ENCODE measurements at regions not wholly inside any gene's neighbourhood (a gene's known extent, or its start where the extent isn't known, plus 50 kb on each side); places are given as distances from the start of the nearest gene placed in this dataset.

GRCh38 chrX:39226251-39226650, 425.0 kb downstream of the MID1IP1 start:
- Histone ChIP-seq H3K27me3 (ENCODE audit: insufficient read depth, low read length) (no peaks in the 10 kb centered on the region), H3K9me3 (ENCODE audit: insufficient read depth, low read depth, low read length) (no peaks in the 10 kb centered on the region), H3K27ac (ENCODE audit: low read depth, low read length) (no peak overlapping the region), H3K9ac (ENCODE audit: low read depth, low read length) (no peak overlapping the region), H3K4me1 (ENCODE audit: insufficient read depth, low read length) (no peaks in the 10 kb centered on the region), H3K4me3 (ENCODE audit: low read length) (no peak overlapping the region), H3K36me3 (ENCODE audit: insufficient read depth, low read length) (no peaks in the 10 kb centered on the region)
- WGBS: 93% methylated on average over 6 of the region's 6 CpGs

- H3K9ac ChIP-seq (ENCODE audit: low read depth, low read length): no peak overlapping the region
- WGBS: 81% methylated on average over 2 of the region's 2 CpGs
Observed at GRCh38 chrX:39227371-39227770, 426.1 kb downstream of the MID1IP1 start.

GRCh38 chrX:39238006-39238405, 436.7 kb downstream of the MID1IP1 start:
- 92% methylated on average over 7 of the region's 7 CpGs for WGBS
- no peaks in the 10 kb centered on the region for H3K36me3 ChIP-seq (ENCODE audit: insufficient read depth, low read length)
- no peaks in the 10 kb centered on the region for H3K4me1 ChIP-seq (ENCODE audit: insufficient read depth, low read length)
- no peaks in the 10 kb centered on the region for H3K9me3 ChIP-seq (ENCODE audit: insufficient read depth, low read depth, low read length)
- H3K27me3 ChIP-seq (ENCODE audit: insufficient read depth, low read length): no peaks in the 10 kb centered on the region
- H3K4me3 ChIP-seq (ENCODE audit: low read length): no peak overlapping the region
- H3K27ac ChIP-seq (ENCODE audit: low read depth, low read length): no peak overlapping the region
- H3K9ac ChIP-seq (ENCODE audit: low read depth, low read length): no peak overlapping the region

More at GRCh38 chrX:39227371-39227770, 426.1 kb downstream of the MID1IP1 start:
- H3K36me3 ChIP-seq (ENCODE audit: insufficient read depth, low read length): no peaks in the 10 kb centered on the region
- no peaks in the 10 kb centered on the region for H3K9me3 ChIP-seq (ENCODE audit: insufficient read depth, low read depth, low read length)
- H3K27ac ChIP-seq (ENCODE audit: low read depth, low read length): no peak overlapping the region
- no peaks in the 10 kb centered on the region for H3K27me3 ChIP-seq (ENCODE audit: insufficient read depth, low read length)
- H3K4me3 ChIP-seq (ENCODE audit: low read length): no peak overlapping the region
- H3K4me1 ChIP-seq (ENCODE audit: insufficient read depth, low read length): no peaks in the 10 kb centered on the region

GRCh38 chrX:39242187-39242586, 440.9 kb downstream of the MID1IP1 start:
- H3K4me1 ChIP-seq (ENCODE audit: insufficient read depth, low read length): no peaks in the 10 kb centered on the region
- no peak overlapping the region for H3K9ac ChIP-seq (ENCODE audit: low read depth, low read length)
- no peaks in the 10 kb centered on the region for H3K36me3 ChIP-seq (ENCODE audit: insufficient read depth, low read length)
- no peak overlapping the region for H3K4me3 ChIP-seq (ENCODE audit: low read length)
- H3K27ac ChIP-seq (ENCODE audit: low read depth, low read length): no peak overlapping the region
- H3K9me3 ChIP-seq (ENCODE audit: insufficient read depth, low read depth, low read length): no peaks in the 10 kb centered on the region
- H3K27me3 ChIP-seq (ENCODE audit: insufficient read depth, low read length): no peaks in the 10 kb centered on the region
- WGBS: no CpG with 5 or more reads among the region's 1 CpG

GRCh38 chrX:39244147-39244546, 442.9 kb downstream of the MID1IP1 start:
- WGBS: 57% methylated on average over 1 of the region's 1 CpG
- no peak overlapping the region for H3K4me3 ChIP-seq (ENCODE audit: low read length)
- no peaks in the 10 kb centered on the region for H3K9me3 ChIP-seq (ENCODE audit: insufficient read depth, low read depth, low read length)
- H3K27me3 ChIP-seq (ENCODE audit: insufficient read depth, low read length): no peaks in the 10 kb centered on the region
- H3K4me1 ChIP-seq (ENCODE audit: insufficient read depth, low read length): no peaks in the 10 kb centered on the region
- H3K27ac ChIP-seq (ENCODE audit: low read depth, low read length): no peak overlapping the region
- no peaks in the 10 kb centered on the region for H3K36me3 ChIP-seq (ENCODE audit: insufficient read depth, low read length)
- H3K9ac ChIP-seq (ENCODE audit: low read depth, low read length): no peak overlapping the region

- H3K9me3 ChIP-seq (ENCODE audit: insufficient read depth, low read depth, low read length): no peaks in the 10 kb centered on the region
- 100% methylated on average over 1 of the region's 2 CpGs for WGBS
- no peaks in the 10 kb centered on the region for H3K4me1 ChIP-seq (ENCODE audit: insufficient read depth, low read length)
- no peaks in the 10 kb centered on the region for H3K27me3 ChIP-seq (ENCODE audit: insufficient read depth, low read length)
- H3K36me3 ChIP-seq (ENCODE audit: insufficient read depth, low read length): no peaks in the 10 kb centered on the region
- H3K9ac ChIP-seq (ENCODE audit: low read depth, low read length): no peak overlapping the region
- H3K27ac ChIP-seq (ENCODE audit: low read depth, low read length): no peak overlapping the region
- no peak overlapping the region for H3K4me3 ChIP-seq (ENCODE audit: low read length)
Observed at GRCh38 chrX:39245024-39245423, 443.8 kb downstream of the MID1IP1 start.

- 98% methylated on average over 2 of the region's 5 CpGs for WGBS
- no peaks in the 10 kb centered on the region for H3K4me1 ChIP-seq (ENCODE audit: insufficient read depth, low read length)
- H3K36me3 ChIP-seq (ENCODE audit: insufficient read depth, low read length): no peaks in the 10 kb centered on the region
- no peak overlapping the region for H3K27ac ChIP-seq (ENCODE audit: low read depth, low read length)
- H3K4me3 ChIP-seq (ENCODE audit: low read length): no peak overlapping the region
- H3K9me3 ChIP-seq (ENCODE audit: insufficient read depth, low read depth, low read length): no peaks in the 10 kb centered on the region
- H3K9ac ChIP-seq (ENCODE audit: low read depth, low read length): no peak overlapping the region
- no peaks in the 10 kb centered on the region for H3K27me3 ChIP-seq (ENCODE audit: insufficient read depth, low read length)
Observed at GRCh38 chrX:39247536-39247935, 446.3 kb downstream of the MID1IP1 start.

GRCh38 chrX:39248330-39248729, 447.1 kb downstream of the MID1IP1 start:
- no peak overlapping the region for H3K9ac ChIP-seq (ENCODE audit: low read depth, low read length)
- 73% methylated on average over 2 of the region's 3 CpGs for WGBS
- no peaks in the 10 kb centered on the region for H3K36me3 ChIP-seq (ENCODE audit: insufficient read depth, low read length)
- H3K27ac ChIP-seq (ENCODE audit: low read depth, low read length): no peak overlapping the region
- no peak overlapping the region for H3K4me3 ChIP-seq (ENCODE audit: low read length)
- H3K4me1 ChIP-seq (ENCODE audit: insufficient read depth, low read length): no peaks in the 10 kb centered on the region
- no peaks in the 10 kb centered on the region for H3K27me3 ChIP-seq (ENCODE audit: insufficient read depth, low read length)
- no peaks in the 10 kb centered on the region for H3K9me3 ChIP-seq (ENCODE audit: insufficient read depth, low read depth, low read length)

GRCh38 chrX:39249999-39250398, 448.7 kb downstream of the MID1IP1 start:
- H3K36me3 ChIP-seq (ENCODE audit: insufficient read depth, low read length): no peaks in the 10 kb centered on the region
- H3K27me3 ChIP-seq (ENCODE audit: insufficient read depth, low read length): no peaks in the 10 kb centered on the region
- no peak overlapping the region for H3K4me3 ChIP-seq (ENCODE audit: low read length)
- no peaks in the 10 kb centered on the region for H3K9me3 ChIP-seq (ENCODE audit: insufficient read depth, low read depth, low read length)
- no peak overlapping the region for H3K27ac ChIP-seq (ENCODE audit: low read depth, low read length)
- no peaks in the 10 kb centered on the region for H3K4me1 ChIP-seq (ENCODE audit: insufficient read depth, low read length)
- H3K9ac ChIP-seq (ENCODE audit: low read depth, low read length): no peak overlapping the region

- H3K27me3 ChIP-seq (ENCODE audit: insufficient read depth, low read length): no peaks in the 10 kb centered on the region
- WGBS: 91% methylated on average over 1 of the region's 1 CpG
- no peak overlapping the region for H3K27ac ChIP-seq (ENCODE audit: low read depth, low read length)
- no peak overlapping the region for H3K4me3 ChIP-seq (ENCODE audit: low read length)
- H3K36me3 ChIP-seq (ENCODE audit: insufficient read depth, low read length): no peaks in the 10 kb centered on the region
- no peak overlapping the region for H3K9ac ChIP-seq (ENCODE audit: low read depth, low read length)
- H3K9me3 ChIP-seq (ENCODE audit: insufficient read depth, low read depth, low read length): no peaks in the 10 kb centered on the region
- H3K4me1 ChIP-seq (ENCODE audit: insufficient read depth, low read length): no peaks in the 10 kb centered on the region
Observed at GRCh38 chrX:39251995-39252394, 450.7 kb downstream of the MID1IP1 start.

GRCh38 chrX:39253551-39253950, 452.3 kb downstream of the MID1IP1 start:
- Histone ChIP-seq H3K9ac (ENCODE audit: low read depth, low read length) (no peak overlapping the region), H3K4me3 (ENCODE audit: low read length) (no peak overlapping the region), H3K36me3 (ENCODE audit: insufficient read depth, low read length) (no peaks in the 10 kb centered on the region), H3K27me3 (ENCODE audit: insufficient read depth, low read length) (no peaks in the 10 kb centered on the region), H3K9me3 (ENCODE audit: insufficient read depth, low read depth, low read length) (no peaks in the 10 kb centered on the region), H3K27ac (ENCODE audit: low read depth, low read length) (no peak overlapping the region), H3K4me1 (ENCODE audit: insufficient read depth, low read length) (no peaks in the 10 kb centered on the region)

- 48% methylated on average over 1 of the region's 1 CpG for WGBS
- no peaks in the 10 kb centered on the region for H3K36me3 ChIP-seq (ENCODE audit: insufficient read depth, low read length)
- no peak overlapping the region for H3K4me3 ChIP-seq (ENCODE audit: low read length)
- H3K27ac ChIP-seq (ENCODE audit: low read depth, low read length): no peak overlapping the region
- H3K9ac ChIP-seq (ENCODE audit: low read depth, low read length): no peak overlapping the region
- H3K4me1 ChIP-seq (ENCODE audit: insufficient read depth, low read length): no peaks in the 10 kb centered on the region
- no peaks in the 10 kb centered on the region for H3K9me3 ChIP-seq (ENCODE audit: insufficient read depth, low read depth, low read length)
- no peaks in the 10 kb centered on the region for H3K27me3 ChIP-seq (ENCODE audit: insufficient read depth, low read length)
Observed at GRCh38 chrX:39258331-39258730, 457.1 kb downstream of the MID1IP1 start.

Data from HUES64 (cell line).